ENCODE measurements at regions not wholly inside any gene's neighbourhood (a gene's known extent, or its start where the extent isn't known, plus 50 kb on each side); places are given as distances from the start of the nearest gene placed in this dataset.

DNA sequence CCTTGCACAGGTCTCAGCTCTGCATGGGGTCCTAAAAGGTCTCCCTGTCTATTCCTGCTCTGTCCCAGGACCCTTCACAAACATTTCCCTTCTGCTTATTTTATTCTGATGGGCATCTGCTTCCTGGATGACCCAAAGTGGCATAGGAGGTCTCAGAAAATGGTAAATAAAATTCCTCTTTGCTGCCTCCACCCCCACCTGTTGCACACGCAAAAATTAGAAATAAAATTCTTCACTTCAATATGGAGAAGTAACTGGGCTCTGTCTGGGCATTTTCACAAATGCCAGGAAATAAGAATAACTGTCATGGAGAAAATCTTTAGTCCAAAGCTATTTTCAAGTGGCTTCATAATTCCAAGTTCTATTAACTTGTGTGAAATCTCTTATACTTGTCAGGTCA, 106.6 kb upstream of the MAP1B start:
- no peak overlapping the region for H3K4me3 ChIP-seq (replicated peaks; ENCODE audit: low read depth, low read length)
- no peak for DNase-seq (ENCODE audit: low read depth)

DNA sequence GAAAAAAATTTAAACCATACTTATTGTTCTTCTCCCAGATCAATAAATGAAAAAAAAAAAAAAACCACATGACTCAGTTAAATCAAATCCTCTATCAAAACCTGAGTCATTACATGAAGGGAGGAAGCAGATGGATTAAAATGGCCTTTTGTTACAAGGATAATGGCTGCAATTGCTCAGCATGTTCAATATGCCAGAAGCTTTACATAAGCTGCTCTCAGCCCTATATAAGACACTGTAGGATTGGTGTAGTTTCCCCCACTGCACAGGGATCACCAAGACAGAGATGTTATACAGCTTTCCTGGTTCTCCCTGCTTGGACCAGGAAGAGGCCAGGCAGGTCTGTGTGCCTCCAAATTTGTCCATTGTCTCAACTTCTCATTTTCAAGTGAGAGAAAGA, 101.6 kb upstream of the MAP1B start:
- TF ChIP-seq, protein P1, sequence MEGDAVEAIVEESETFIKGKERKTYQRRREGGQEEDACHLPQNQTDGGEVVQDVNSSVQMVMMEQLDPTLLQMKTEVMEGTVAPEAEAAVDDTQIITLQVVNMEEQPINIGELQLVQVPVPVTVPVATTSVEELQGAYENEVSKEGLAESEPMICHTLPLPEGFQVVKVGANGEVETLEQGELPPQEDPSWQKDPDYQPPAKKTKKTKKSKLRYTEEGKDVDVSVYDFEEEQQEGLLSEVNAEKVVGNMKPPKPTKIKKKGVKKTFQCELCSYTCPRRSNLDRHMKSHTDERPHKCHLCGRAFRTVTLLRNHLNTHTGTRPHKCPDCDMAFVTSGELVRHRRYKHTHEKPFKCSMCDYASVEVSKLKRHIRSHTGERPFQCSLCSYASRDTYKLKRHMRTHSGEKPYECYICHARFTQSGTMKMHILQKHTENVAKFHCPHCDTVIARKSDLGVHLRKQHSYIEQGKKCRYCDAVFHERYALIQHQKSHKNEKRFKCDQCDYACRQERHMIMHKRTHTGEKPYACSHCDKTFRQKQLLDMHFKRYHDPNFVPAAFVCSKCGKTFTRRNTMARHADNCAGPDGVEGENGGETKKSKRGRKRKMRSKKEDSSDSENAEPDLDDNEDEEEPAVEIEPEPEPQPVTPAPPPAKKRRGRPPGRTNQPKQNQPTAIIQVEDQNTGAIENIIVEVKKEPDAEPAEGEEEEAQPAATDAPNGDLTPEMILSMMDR (IDR thresholded peaks at IDR 0.05; ENCODE audit: low read length, missing control alignments), result no peak
- H3K4me3 ChIP-seq (replicated peaks; ENCODE audit: low read depth, low read length), result no peak overlapping the region
- no peak for DNase-seq (ENCODE audit: low read depth)

More for the DNA sequence above, 106.6 kb upstream of the MAP1B start:
- TF ChIP-seq, protein P1 (IDR thresholded peaks at IDR 0.05; ENCODE audit: low read length, missing control alignments), result no peak

DNA sequence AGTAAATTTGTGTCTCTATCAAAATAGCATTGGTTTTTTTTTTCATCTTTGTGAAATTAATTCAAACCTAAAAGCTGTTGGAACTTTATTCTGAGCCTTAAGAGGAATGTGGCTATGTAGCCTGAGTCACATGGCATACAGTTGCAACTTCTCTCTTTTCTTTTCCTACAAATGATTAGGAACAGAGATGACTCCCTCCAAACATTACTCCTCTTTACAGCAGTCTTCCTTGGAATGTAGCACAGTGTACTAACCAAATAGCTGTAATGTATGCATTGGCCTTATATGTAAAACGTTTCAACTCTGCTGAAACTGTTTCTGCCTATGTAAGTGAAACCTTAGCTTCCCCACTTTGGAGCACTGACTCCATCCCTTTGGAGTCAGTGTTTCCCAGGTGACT, 100.9 kb upstream of the MAP1B start:
- DNase-seq (ENCODE audit: low read depth), result no peak
- TF ChIP-seq, protein P1 (IDR thresholded peaks at IDR 0.05; ENCODE audit: low read length, missing control alignments), result no peak

DNA sequence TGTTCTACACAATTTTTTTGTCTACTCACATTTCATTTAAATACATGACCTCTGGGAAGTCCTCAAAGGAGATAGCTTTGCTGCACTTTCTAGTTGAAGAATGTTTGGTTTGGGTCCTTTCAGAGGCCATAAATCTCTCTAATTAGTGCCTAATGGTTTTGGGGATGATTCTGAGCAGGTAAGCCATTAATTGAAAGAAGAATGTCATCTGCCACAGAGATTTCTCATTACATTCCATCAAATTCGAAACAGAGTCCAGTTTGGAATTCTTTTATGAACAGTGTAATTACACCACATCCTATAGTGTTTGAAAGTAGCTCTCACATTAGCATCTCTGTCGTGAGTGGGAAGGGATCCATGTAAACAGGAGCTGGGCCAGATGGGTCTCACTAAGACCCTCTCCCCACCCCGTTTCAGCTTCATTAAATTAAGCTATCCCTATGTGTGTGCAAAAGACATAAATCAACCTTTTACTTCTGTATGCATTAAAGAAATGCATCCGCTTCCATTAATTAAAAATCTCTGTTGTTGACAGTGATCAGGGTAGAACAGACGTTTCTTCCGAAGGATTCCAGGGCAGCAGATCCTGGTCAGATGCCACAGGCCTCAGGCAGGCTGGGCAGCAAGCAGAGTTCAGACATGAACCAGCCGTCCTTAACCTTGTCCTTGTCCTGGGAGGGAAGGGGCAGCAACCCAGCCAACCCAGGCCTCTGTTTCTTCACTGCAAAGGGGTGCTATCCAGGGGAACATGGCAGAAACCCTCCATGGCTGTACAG, 99.8 kb upstream of the MAP1B start:
- TF ChIP-seq, protein P1 (IDR thresholded peaks at IDR 0.05; ENCODE audit: low read length, missing control alignments), result no peak
- no peak for DNase-seq (ENCODE audit: low read depth)
- no peak overlapping the region for H3K4me3 ChIP-seq (replicated peaks; ENCODE audit: low read depth, low read length)

More for the DNA sequence above, 100.9 kb upstream of the MAP1B start:
- no peak overlapping the region for H3K4me3 ChIP-seq (replicated peaks; ENCODE audit: low read depth, low read length)

DNA sequence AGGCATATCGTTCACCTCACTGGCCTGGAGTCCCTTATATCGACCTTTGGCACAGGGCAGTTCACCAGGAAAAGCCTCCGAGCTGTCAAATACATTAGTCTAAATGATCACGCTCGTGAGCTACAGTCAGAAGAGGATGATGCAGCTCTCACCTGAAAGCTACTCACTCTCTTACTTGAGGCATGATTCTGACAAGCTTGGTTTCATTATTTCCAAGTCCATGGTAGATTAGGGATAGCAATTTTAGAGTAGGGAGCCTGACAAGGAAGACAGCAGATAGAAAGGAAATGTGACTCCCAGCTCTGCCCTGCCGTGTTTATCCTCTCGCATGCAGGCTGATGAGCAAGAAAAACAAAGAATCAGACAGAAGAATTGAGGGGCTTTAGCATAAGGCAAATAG, 98.0 kb upstream of the MAP1B start:
- no peak overlapping the region for H3K4me3 ChIP-seq (replicated peaks; ENCODE audit: low read depth, low read length)
- TF ChIP-seq, protein P1 (IDR thresholded peaks at IDR 0.05; ENCODE audit: low read length, missing control alignments), result no peak
- DNase-seq (ENCODE audit: low read depth), result no peak

DNA sequence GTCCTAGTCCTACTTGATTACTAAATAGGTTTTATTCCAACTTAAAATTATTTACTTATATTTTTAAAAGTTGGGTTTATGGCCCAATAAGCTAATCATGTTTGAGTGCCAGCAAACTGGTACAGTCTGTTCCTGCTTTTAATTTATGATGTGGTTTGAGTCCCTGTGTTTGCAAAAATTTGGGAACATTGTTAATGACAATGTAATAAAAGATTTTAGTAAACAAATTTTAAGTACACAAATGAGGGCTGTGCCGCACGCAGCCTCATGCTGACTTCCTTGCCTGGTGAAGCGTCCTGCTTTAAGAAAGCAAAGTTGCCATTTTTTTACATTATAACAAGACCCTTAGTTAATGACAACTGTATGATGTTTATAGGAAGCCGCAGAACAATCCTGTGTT, 96.8 kb upstream of the MAP1B start:
- no peak overlapping the region for H3K4me3 ChIP-seq (replicated peaks; ENCODE audit: low read depth, low read length)
- DNase-seq (ENCODE audit: low read depth), result no peak
- TF ChIP-seq, protein P1 (IDR thresholded peaks at IDR 0.05; ENCODE audit: low read length, missing control alignments), result no peak

DNA sequence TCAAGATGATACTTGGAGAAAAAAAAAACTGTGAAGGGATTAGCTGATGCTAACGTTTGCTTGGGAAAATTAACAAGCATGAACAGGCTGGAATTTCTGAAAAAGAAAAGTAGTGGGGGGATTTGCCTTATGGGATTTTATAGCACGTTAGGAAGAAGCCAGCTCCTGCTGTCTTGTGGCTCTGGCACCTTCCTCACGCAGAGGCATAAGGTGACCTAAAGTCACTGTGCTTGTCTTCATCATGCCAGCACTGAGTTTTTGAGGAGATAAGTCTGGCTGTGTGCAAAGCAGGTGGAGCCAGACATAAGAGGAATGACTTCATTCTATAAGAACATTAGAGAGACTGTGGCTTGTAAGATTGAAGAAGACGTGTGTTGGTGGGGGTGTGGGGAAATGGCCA, 94.4 kb upstream of the MAP1B start:
- no peak overlapping the region for H3K4me3 ChIP-seq (replicated peaks; ENCODE audit: low read depth, low read length)
- no peak for DNase-seq (ENCODE audit: low read depth)
- TF ChIP-seq, protein P1 (IDR thresholded peaks at IDR 0.05; ENCODE audit: low read length, missing control alignments), result no peak
